HG02571 (cell line): ENCODE measurements at regions not wholly inside any gene's neighbourhood (a gene's known extent, or its start where the extent isn't known, plus 50 kb on each side); places are given as distances from the start of the nearest gene placed in this dataset.

ENCODE experiments used
- ATAC-seq: cut with Tn5 transposase; IDR thresholded peaks from one replicate; pipeline ENCODE4 v1.9.1; 2021; ENCODE audit warnings: mild to moderate bottlenecking, moderate library complexity; ENCODE audit not compliant: unreplicated experiment

DNA sequence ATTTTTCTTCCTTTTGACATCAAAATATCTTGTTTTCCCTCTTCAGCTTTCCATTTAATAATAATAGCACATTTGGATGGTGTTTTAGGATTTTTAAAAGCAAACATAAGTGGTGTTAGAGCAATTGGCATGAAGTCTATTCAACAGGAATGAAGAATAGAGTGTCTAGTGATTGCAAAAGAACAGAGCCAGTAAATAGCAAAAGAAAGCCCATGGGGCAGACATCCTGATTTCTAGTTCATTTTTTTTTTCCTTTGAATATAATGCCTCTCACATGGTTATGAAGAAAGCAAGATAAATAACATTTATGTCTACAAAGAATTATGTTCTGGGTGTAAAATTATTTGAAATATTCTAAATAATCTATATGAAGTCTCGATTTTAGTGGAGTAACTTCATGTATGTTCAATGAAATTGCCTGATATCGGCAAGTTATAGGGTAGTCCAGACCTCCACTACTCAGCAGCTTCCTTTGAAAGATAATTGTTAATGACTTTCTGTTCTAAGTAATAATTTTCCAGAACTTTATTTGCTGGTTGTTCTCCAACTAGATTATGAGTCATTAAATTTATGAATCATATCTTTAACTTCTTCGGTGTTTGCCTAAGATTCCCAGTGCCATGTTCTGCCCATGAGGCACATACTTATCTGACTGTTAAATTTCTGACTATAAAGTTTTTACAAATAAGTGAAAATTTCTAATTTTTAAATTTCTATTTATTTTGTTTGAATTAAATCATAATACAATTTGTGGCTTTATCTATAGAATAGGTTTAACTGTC lies 587.9 kb downstream of the TLL1 start:
- no peak for ATAC-seq

GRCh38 chr4:166481055-166481454 lies 608.0 kb downstream of the TLL1 start:
- no peak for ATAC-seq

DNA sequence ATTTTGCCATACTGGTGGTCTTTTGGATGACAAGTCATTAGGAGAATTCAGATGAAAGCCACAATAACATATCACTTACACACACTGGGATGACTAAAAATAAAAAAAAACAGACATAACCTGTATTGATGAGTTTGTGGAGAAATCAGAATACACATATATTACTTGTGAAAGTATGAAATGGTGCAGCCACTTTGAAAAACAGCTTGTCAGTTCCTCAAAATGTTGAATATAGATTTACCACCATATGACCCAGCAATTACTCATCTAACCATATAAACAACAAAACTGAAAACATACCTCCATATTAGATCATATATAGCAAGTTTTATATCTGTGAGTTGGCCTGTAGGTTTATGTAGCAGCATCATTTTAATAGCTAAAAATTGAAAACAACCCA lies 608.7 kb downstream of the TLL1 start:
- ATAC-seq = no peak

DNA sequence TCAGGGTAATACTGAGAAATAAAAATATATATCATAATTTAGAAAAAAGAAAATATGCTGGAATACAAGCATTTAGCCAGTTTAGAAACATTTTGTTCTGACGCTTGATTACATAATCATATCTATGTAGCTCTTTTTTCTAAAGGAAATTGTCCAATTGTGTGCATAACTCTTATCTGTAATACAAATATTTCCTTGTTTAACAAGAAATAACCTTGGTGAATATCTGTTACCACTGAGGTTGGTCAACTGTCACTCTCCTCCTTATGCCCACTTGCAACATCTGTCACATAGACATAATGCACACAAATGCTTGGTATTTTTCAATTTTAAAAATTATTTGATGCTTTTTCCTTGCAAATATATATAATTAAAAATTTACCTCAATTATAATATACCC lies 609.7 kb downstream of the TLL1 start:
- ATAC-seq = no peak

- ATAC-seq = no peak
Measured at GRCh38 chr4:166491635-166492034, 618.6 kb downstream of the TLL1 start.

- no peak for ATAC-seq
Measured at GRCh38 chr4:166493924-166494345, 620.9 kb downstream of the TLL1 start.

GRCh38 chr4:166498546-166498945 lies 625.5 kb downstream of the TLL1 start:
- ATAC-seq = no peak

DNA sequence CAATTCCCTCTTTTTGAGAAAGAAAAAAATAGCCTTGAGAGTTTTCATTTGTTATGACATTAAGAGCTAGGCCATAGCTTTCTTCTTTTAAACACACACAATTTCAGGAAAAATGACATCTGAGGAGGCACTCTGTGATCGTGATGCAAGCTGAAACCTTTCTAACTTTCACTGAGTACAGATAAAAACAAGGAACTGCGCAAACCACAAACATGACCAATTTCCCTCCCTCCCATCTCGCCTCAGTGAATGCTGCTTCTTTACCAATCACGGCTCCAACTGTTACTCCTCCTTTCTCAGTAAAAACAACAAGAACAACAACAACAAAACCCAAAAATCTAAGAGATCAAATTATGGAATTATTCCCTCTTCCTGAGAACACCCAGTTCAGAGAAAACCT lies 626.8 kb downstream of the TLL1 start:
- ATAC-seq = no peak

- ATAC-seq = peak; percentile 65
Measured at GRCh38 chr4:166501941-166502382, 628.9 kb downstream of the TLL1 start.

DNA sequence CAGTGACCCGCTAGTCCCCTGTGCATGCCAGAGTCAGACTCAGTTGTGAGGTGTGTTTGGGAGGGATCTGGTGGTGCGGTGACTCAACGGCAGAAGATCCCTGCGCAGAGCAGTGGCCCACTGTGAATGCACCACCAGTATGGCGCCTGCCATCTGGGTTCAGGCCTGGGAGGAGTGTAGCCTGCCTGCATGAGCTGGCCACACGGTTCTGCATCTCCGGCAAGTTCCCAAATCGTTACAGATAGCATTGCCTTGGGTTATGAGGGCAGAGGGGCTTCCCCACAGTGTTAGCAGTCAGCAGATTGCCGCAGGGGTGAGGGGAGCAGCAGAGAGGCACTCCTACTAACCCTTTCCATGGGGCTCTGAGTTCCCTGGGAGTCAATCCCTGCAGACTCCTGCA lies 629.6 kb downstream of the TLL1 start:
- no peak for ATAC-seq

DNA sequence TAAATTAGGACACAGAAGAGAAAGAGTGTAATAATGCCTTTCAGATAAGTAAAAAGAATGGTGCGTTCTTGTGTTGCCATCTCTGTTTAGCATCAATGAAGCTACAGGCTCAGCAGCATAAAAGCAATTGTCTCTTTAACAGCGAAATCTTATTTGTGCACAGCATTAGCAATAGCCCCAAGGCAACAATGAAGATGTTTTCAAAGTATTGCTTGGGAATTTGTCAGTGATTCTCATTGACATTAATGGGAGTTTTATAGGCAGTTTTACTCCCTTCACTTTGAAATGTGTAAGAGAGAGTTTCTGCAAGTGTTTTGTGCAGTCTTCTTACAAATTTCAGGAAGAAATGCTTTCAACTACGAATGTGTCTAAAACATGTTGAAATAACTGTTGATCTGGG lies 633.0 kb downstream of the TLL1 start:
- no peak for ATAC-seq

DNA sequence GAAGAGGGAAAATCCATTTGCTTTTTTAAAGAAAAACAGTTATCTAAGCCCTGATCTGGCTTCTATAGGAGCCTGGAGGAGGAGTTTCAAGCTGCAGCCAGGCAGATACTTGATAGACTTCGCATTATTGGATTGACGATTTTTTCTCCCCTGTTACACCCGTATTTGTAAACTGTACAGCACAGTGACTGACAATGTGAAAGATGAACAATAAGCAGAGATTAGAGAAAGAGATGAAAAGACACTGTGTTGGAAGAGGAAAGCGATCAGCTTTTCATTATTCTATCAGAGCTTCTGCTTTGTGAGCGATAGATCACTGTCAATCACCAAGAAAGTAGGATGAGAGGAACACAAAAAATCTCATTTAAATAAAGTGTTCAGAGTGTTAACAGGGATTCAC lies 639.2 kb downstream of the TLL1 start:
- ATAC-seq = no peak

DNA sequence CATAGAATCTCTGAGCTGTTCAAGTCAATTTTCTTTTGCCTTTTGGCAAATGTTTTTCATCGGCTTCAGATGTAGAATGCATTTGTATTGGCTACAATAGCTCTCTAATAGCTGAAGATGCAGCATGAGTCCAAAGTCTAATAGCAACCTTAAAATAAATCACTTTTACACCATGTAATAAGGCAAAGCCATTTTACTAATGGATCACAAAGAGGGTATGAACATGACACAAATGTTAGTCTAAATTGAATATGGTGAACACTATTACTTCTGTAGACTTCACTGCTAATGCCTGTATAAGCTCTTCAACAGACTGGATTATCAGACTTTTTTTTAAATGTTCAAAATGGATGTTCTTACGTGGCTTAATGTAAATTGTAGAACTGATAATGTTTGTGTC lies 645.3 kb downstream of the TLL1 start:
- no peak for ATAC-seq

GRCh38 chr4:166518776-166519175 lies 645.7 kb downstream of the TLL1 start:
- no peak for ATAC-seq

DNA sequence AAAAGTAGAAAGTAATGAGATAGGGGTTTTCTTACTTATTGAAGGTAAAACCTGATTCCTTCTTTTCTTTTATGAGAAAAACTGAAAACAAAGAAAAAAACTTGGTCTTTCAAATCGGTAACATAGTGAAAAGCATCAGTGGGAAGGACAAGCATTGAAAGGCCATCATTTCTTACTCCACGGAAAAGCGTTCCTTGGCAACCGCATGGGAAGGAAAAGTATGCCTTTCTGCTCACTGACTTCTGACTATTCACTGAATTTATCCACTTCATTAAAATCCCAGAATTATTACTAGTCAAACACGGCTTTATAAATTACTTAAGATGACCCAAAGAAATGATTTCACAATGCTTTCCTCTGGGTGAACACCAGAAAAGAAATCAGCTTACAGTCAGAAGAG lies 646.7 kb downstream of the TLL1 start:
- ATAC-seq = no peak

- ATAC-seq = no peak
Measured at GRCh38 chr4:166527500-166527899, 654.5 kb downstream of the TLL1 start.

DNA sequence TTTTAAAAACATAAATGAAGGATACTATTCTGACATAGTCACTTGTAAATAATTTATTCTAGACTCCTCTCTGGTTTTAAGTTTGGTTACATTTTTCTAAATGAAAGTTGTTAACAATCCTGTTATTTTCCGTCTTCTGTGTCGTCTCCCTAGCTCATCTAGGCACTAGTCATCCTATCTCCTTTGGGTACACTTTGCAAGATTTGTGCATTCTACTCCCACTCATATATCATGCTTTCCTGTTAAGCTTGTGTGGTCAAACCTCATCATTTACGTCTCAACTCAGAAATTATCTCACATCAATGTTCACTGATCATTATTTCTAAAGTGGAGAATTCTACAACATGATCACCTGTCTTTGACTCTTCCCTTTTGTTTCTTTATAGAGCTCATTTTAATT lies 658.7 kb downstream of the TLL1 start:
- no peak for ATAC-seq

GRCh38 chr4:166535865-166536264 lies 662.8 kb downstream of the TLL1 start:
- no peak for ATAC-seq

DNA sequence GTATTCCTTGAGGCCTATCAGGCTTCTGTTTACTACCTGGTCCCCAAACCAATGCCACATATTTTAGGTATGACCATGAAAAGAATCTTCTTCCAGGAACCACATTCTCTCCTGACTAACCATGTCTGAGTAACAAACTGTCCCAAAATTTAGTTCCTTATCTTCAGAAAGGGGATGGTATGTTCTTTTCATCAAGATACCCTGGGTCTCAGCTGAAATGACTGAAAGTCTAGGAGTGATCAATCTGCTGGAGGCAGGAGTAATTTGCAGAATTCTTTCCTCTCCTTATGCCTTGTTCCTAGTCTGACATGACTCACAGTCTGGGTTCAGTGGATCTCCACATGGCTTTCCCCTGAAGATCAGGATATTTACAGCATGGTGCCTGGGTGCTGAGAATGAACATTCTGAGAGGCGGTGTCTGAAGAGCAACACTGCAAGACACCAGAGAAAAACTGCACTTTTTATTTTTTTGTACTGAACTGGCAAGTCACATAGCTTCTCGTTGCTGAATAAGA lies 665.5 kb downstream of the TLL1 start:
- ATAC-seq = no peak

DNA sequence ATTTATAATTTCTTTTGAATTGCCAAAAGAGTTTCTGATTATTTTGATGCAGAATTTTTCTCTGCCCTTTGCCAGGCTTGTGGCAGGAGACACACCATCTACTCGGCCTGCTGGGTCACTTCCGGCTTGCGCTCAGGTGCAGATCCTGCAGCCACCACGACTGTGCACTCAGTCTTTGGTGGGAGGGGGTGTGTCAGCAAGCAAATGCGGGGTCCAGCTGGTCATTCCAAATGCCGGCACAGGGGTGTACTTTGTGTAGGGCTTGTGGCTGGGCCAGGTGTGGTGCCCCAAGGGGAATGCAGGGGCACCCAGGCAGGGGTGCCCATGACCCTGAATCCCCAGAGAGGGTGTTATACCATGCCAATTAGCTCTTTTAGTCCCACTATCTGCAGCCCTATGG lies 673.0 kb downstream of the TLL1 start:
- no peak for ATAC-seq

- ATAC-seq = no peak
Measured at GRCh38 chr4:166577639-166578038, 656.7 kb downstream of the SPOCK3 start.

DNA sequence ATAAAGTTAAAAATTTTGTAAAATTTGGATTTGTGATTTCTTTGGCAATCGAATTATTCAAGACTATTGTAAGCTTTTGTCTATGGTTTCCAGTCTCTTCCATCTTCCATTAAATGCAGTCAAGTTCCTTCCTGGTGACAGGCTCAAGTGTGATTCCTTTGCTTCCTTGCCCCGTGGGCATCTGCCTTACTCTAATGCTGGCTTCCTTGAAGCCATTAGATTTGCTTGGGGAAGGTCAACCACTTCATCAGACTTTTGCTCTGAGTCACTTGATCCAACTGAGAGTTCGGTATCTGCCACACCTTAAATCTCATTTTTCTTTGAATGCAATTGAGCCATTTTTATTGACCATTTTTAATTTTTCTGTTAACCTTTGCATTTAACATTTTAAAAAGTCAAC lies 648.8 kb downstream of the SPOCK3 start:
- ATAC-seq = no peak
